GM12891 (cell line): ENCODE measurements at regions not wholly inside any gene's neighbourhood (a gene's known extent, or its start where the extent isn't known, plus 50 kb on each side); places are given as distances from the start of the nearest gene placed in this dataset.

Source experiments
- POLR2A ChIP-seq: IDR thresholded peaks from 2 replicates; pipeline ENCODE4 v1.6.1; 2011; ENCODE audit warnings: low read depth, low read length, control low read depth
- POLR2AphosphoS5 ChIP-seq: IDR thresholded peaks from 2 replicates; pipeline ENCODE4 v1.6.1; 2011; ENCODE audit warnings: low read depth, low read length, control low read depth

DNA sequence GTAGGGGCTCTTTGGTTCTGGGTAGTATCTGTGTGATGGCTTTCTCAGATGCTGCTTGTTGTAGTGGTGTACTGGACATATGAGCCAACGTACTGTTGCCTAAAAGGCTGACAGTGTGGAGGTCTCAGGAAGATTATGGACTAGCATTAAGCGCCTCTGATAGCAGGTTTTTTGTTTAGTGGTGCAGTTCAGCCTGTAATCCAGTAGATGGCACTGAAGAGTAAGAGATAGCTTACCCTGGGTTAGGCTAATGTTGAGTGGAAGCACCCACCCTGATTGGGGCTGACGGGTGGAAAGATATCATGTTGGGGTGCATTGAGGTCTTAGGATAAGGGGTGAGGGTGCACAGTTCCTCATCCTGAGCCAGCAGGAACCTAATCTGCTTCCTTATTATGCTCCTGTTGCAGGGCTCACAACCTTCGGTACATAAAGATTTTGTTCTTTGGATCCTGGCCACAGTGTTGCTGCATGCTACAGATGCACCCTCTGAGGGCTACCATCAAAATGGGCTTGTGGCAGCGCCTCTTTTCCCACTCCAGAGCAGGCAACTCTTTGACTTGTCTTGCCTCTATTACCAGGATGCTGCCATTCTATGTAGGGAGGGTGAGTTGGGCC is 79.6 kb downstream of the MSTN start:
- TF ChIP-seq POLR2AphosphoS5 (no peak), POLR2A (no peak)
